Left lung (tissue), 4 donors: ENCODE measurements at regions not wholly inside any gene's neighbourhood (a gene's known extent, or its start where the extent isn't known, plus 50 kb on each side); places are given as distances from the start of the nearest gene placed in this dataset.

Experiments
- ATAC-seq: fragments of 200-7000 bp; cut with Tn5 transposase; one replicate; pipeline ENCODE4 v1.9.1; 2020; ENCODE audit warnings: moderate library complexity
- DNase-seq, 4 donors: peaks; one replicate each; pipeline ENCODE4 v3.0.0-alpha.2; 2013 to 2020
- H3K27ac ChIP-seq, 2 donors: fragments of 200-600 bp; sonication (generic) in 1 of 2; one replicate each; pipeline versions ENCODE4 v1.5.0 to v1.8.0; 2020 to 2021
- H3K27me3 ChIP-seq, 2 donors: fragments of 200-600 bp; sonication (generic) in 1 of 2; one replicate each; pipeline versions ENCODE4 v1.5.0 to v1.8.0; 2020 to 2021
- H3K36me3 ChIP-seq, 2 donors: fragments of 200-600 bp; sonication (generic) in 1 of 2; one replicate each; pipeline versions ENCODE4 v1.5.0 to v1.8.0; 2020 to 2021
- H3K4me1 ChIP-seq, 2 donors: fragments of 200-600 bp; one replicate each; pipeline ENCODE4 v1.8.0; 2021
- H3K4me3 ChIP-seq, 2 donors: fragments of 200-600 bp; sonication (generic) in 1 of 2; one replicate each; pipeline versions ENCODE4 v1.5.0 to v1.8.0; 2020 to 2021; ENCODE audit warnings: mild to moderate bottlenecking in 1 of 2
- H3K9me3 ChIP-seq, 2 donors: fragments of 200-600 bp; sonication (generic) in 1 of 2; one replicate each; pipeline versions ENCODE4 v1.5.0 to v1.8.0; 2020 to 2021
- intact Hi-C, 2 donors: fragments of 100-400 bp; cut with DNase I; formaldehyde crosslinking; loops; one replicate each; pipeline versions ENCODE4 v1.11.2 to v1.14.2; 2022
- TF ChIP-seq, protein P1 (sequence below), 2 donors: fragments of 200-600 bp; sonication (generic) in 1 of 2; IDR thresholded peaks; one replicate each; pipeline versions ENCODE4 v1.5.0 to v1.8.0; 2021; ENCODE audit warnings: antibody characterized with exemption in 2 of 2
- donor health status: DM: no; HTN: yes; CAD: no.
- donor health status: DM: no; HTN: no; CAD: no.

DNA sequence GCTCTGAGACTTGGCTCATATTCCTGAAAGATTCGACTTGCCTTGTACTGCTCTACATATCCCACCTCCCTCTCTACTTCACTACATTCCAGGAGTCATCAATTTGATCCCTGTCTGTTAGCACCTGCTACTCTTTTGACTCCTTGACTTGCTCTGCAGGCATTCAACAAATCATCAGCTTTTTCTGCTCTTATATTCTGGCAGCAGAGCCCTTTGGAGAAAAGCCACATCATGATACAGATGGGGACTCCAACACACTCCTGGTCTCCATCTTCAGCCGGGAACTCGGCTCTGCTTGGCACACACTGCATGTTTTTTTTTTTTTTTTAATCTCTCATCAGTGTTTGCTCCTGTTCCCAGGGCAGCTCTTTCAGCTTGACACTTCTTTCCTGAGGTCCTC is 293.2 kb upstream of the LCORL start:
- H3K4me3 ChIP-seq: no peak overlapping the region
- H3K36me3 ChIP-seq: no peaks in the 10 kb centered on the region
- H3K27me3 ChIP-seq: peaks cover 0 to 7% of the 10 kb centered on the region in 2 donors
- no peaks in the 10 kb centered on the region for H3K9me3 ChIP-seq
- H3K4me1 ChIP-seq: no peaks in the 10 kb centered on the region
- TF ChIP-seq, protein P1, sequence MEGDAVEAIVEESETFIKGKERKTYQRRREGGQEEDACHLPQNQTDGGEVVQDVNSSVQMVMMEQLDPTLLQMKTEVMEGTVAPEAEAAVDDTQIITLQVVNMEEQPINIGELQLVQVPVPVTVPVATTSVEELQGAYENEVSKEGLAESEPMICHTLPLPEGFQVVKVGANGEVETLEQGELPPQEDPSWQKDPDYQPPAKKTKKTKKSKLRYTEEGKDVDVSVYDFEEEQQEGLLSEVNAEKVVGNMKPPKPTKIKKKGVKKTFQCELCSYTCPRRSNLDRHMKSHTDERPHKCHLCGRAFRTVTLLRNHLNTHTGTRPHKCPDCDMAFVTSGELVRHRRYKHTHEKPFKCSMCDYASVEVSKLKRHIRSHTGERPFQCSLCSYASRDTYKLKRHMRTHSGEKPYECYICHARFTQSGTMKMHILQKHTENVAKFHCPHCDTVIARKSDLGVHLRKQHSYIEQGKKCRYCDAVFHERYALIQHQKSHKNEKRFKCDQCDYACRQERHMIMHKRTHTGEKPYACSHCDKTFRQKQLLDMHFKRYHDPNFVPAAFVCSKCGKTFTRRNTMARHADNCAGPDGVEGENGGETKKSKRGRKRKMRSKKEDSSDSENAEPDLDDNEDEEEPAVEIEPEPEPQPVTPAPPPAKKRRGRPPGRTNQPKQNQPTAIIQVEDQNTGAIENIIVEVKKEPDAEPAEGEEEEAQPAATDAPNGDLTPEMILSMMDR (IDR thresholded peaks at IDR 0.05): no peak
- no peak overlapping the region for H3K27ac ChIP-seq
- DNase-seq: no peak
- no peak for ATAC-seq
- intact Hi-C loops: no loop called here

DNA sequence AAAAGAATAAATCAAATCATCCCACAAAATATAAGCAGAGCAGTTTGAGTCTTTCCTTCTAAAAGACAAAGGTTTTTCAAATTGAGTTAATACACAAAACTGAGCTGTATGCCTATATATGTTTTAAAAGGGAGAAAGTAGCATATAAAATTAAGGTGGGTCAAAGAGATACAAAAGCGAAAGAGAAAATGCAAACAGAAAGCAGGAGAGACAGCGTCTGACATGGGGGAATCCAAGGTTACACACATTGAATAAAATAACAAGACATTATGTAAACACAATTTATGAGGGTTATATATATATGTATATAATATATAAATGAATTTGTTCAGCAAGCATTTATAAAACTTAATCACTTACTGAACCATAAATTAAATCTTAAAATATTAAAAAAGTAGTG is 276.1 kb upstream of the LCORL start:
- TF ChIP-seq, protein P1 (IDR thresholded peaks at IDR 0.05): no peak
- intact Hi-C loops: no loop called here
- H3K4me3 ChIP-seq: no peak overlapping the region

DNA sequence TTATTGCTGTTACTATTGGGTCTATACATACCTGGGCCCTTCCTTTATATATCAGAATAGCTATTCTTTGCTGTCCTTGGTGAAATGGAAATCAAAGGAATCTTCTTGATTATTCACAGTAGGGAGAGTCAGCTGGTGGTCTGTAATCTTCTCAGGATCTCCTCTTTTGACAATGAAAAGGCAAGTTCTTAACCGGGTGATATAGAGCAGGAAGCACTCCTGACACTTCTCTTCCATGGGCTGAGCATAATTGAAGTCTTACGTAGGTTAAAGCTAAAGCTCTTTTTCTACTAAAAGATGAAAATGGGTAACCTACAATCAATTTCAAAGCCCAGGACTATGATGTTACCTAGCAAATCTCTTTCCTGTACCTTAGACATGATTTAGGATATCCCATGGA is 274.9 kb upstream of the LCORL start:
- no peaks in the 10 kb centered on the region for H3K27me3 ChIP-seq
- no peaks in the 10 kb centered on the region for H3K4me1 ChIP-seq
- intact Hi-C loops: no loop called here
- no peak overlapping the region for H3K27ac ChIP-seq
- TF ChIP-seq, protein P1 (IDR thresholded peaks at IDR 0.05): no peak
- no peak overlapping the region for H3K4me3 ChIP-seq
- H3K36me3 ChIP-seq: no peaks in the 10 kb centered on the region
- DNase-seq (no peak), ATAC-seq (no peak)
- no peaks in the 10 kb centered on the region for H3K9me3 ChIP-seq

More for the DNA sequence above, 276.1 kb upstream of the LCORL start:
- no peak overlapping the region for H3K27ac ChIP-seq
- H3K27me3 ChIP-seq: no peaks in the 10 kb centered on the region
- H3K4me1 ChIP-seq: no peaks in the 10 kb centered on the region
- no peaks in the 10 kb centered on the region for H3K36me3 ChIP-seq
- no peak for DNase-seq
- no peaks in the 10 kb centered on the region for H3K9me3 ChIP-seq
- ATAC-seq: no peak

DNA sequence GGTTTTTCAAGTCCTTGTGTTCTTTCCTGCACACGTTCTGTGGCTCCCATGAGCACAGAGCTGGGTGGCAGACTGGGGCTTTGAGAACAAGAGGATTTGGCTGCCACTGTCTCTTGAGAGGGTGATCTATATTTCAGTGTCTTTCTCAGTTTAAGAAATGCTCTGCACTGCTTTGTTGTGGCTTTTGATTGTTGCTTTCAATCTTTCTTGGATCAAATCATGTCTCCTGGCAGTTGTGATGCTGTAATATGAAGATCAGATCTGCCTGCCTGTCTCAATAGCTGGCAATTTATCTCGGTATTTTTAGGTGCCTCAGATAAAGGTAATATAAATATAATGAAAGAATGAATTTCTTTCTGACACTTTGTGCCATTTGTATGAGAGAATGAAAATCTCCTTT is 273.3 kb upstream of the LCORL start:
- no peaks in the 10 kb centered on the region for H3K36me3 ChIP-seq
- DNase-seq: no peak
- H3K4me3 ChIP-seq: no peak overlapping the region
- intact Hi-C loops: no loop called here
- no peaks in the 10 kb centered on the region for H3K4me1 ChIP-seq
- H3K27me3 ChIP-seq: no peaks in the 10 kb centered on the region
- no peak for ATAC-seq
- TF ChIP-seq, protein P1 (IDR thresholded peaks at IDR 0.05): no peak
- H3K27ac ChIP-seq: no peak overlapping the region
- no peaks in the 10 kb centered on the region for H3K9me3 ChIP-seq

DNA sequence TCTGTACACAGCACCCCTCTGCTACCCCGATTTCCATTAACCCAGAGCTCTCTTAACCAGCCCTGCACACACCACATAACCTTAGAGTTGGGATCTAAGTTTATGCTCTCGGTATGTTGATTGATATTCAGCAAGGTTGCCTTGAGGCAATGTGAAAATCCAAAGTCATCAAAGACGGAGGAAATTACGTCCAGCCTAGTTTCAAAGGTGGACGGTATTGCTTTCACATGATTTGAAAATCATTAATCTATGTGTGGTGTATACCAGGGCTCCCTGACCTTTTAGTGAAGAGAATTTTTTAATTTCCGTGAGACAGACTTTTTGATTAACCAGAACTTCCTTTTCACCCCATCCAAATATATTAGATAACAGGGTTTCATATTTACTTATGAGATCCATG is 272.5 kb upstream of the LCORL start:
- no peak for ATAC-seq
- no peaks in the 10 kb centered on the region for H3K27me3 ChIP-seq
- H3K27ac ChIP-seq: no peak overlapping the region
- intact Hi-C loops: no loop called here
- no peaks in the 10 kb centered on the region for H3K36me3 ChIP-seq
- TF ChIP-seq, protein P1 (IDR thresholded peaks at IDR 0.05): no peak
- no peak for DNase-seq
- no peaks in the 10 kb centered on the region for H3K9me3 ChIP-seq
- no peak overlapping the region for H3K4me3 ChIP-seq
- H3K4me1 ChIP-seq: no peaks in the 10 kb centered on the region
